ENCODE measurements at regions not wholly inside any gene's neighbourhood (a gene's known extent, or its start where the extent isn't known, plus 50 kb on each side); places are given as distances from the start of the nearest gene placed in this dataset.

DNA sequence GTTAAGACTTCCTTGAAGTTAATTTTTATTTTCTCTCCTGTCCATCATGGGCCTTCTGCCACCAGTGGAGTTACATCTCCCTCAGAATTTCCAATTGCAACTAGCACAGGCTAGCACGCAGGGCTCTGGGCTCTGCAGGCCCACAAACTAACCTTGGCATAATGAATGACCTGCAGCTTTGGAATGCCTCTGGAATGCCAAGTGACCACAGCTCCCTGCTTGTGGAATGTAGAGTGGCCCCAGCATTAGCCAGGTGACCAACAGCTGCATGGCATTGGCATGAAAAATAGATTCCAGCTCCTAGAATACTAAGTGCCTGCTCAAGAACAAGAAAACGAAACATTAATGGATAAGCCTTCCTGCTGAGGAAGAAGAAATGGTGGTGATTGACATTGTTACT, 726.1 kb downstream of the BRINP1 start:
- no peak overlapping the region for H3K4me3 ChIP-seq (ENCODE audit: control insufficient read depth in 2 of 3, extremely low read depth in 1 of 3, insufficient read depth in 2 of 3, low read depth in 1 of 3, low read length in 3 of 3)

DNA sequence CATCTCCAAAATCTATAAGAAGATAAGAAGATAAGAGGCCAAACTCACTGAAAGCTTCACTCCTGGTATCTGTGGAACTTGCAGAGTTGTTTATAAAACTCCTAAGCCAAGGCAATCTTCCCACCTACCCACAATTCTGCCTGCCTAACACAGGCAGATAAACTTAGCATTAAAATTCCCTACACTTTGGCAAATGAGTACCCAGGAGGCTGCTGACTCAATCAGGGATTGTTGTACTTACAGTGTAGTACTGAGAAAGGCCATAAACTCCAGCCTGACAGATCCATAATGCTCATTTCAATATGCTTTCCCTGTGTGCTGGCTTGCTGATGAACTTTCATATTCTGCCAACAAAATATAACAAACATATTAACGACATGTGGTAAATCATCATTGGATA, 725.2 kb downstream of the BRINP1 start:
- DNase-seq (ENCODE audit: low read depth, low spot score) (no peak), FAIRE-seq (no peak)
- no peaks in the 10 kb centered on the region for H3K9me1 ChIP-seq (ENCODE audit: control insufficient read depth, extremely low read depth, insufficient read depth, low read length)
- TF ChIP-seq, protein P1, sequence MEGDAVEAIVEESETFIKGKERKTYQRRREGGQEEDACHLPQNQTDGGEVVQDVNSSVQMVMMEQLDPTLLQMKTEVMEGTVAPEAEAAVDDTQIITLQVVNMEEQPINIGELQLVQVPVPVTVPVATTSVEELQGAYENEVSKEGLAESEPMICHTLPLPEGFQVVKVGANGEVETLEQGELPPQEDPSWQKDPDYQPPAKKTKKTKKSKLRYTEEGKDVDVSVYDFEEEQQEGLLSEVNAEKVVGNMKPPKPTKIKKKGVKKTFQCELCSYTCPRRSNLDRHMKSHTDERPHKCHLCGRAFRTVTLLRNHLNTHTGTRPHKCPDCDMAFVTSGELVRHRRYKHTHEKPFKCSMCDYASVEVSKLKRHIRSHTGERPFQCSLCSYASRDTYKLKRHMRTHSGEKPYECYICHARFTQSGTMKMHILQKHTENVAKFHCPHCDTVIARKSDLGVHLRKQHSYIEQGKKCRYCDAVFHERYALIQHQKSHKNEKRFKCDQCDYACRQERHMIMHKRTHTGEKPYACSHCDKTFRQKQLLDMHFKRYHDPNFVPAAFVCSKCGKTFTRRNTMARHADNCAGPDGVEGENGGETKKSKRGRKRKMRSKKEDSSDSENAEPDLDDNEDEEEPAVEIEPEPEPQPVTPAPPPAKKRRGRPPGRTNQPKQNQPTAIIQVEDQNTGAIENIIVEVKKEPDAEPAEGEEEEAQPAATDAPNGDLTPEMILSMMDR (optimal IDR thresholded peaks at IDR 0.05 in 1 of 3, IDR thresholded peaks at IDR 0.05 in 1 of 3, conservative IDR thresholded peaks at IDR 0.05 in 1 of 3; ENCODE audit: extremely low read depth in 1 of 3, insufficient read depth in 2 of 3, low read length in 3 of 3), result no peak
- no peak for TF ChIP-seq EZH2 (IDR thresholded peaks at IDR 0.05; ENCODE audit: low read length)
- dilution Hi-C loops (cut with MboI; ENCODE audit: extremely low pct_ligation_motif_present, low sequenced_read_pairs), result no loop called here
- peaks cover 4% of the 10 kb centered on the region for H3K9me3 ChIP-seq (ENCODE audit: control insufficient read depth, low read depth, low read length)
- H3K9ac ChIP-seq (ENCODE audit: control insufficient read depth, extremely low read depth, insufficient read depth, low read length), result no peak overlapping the region
- no peaks in the 10 kb centered on the region for H3K4me1 ChIP-seq (ENCODE audit: control insufficient read depth, extremely low read depth, insufficient read depth, low read length)
- H3K4me3 ChIP-seq (ENCODE audit: control insufficient read depth in 2 of 3, extremely low read depth in 1 of 3, insufficient read depth in 2 of 3, low read depth in 1 of 3, low read length in 3 of 3), result no peak overlapping the region
- H3K4me2 ChIP-seq (ENCODE audit: control insufficient read depth, extremely low read depth, insufficient read depth, low read depth, low read length), result no peak overlapping the region
- no peaks in the 10 kb centered on the region for H3K36me3 ChIP-seq (ENCODE audit: control insufficient read depth in 2 of 2, extremely low read depth in 1 of 2, insufficient read depth in 2 of 2, low read length in 2 of 2)
- no peak overlapping the region for H3K27ac ChIP-seq (ENCODE audit: control insufficient read depth, insufficient read depth, low read length)
- H2AFZ ChIP-seq (ENCODE audit: control insufficient read depth, low read length), result no peak overlapping the region
- H3K27me3 ChIP-seq (ENCODE audit: control insufficient read depth, extremely low read depth, insufficient read depth, low read length), result no peaks in the 10 kb centered on the region
- H3K79me2 ChIP-seq (ENCODE audit: control insufficient read depth, insufficient read depth, low read length), result no peaks in the 10 kb centered on the region
- no peaks in the 10 kb centered on the region for H4K20me1 ChIP-seq (ENCODE audit: control insufficient read depth, extremely low read depth, insufficient read depth, low read length)

More for the DNA sequence above, 726.1 kb downstream of the BRINP1 start:
- peaks cover 4% of the 10 kb centered on the region for H3K9me3 ChIP-seq (ENCODE audit: control insufficient read depth, low read depth, low read length)
- no peak overlapping the region for H3K27ac ChIP-seq (ENCODE audit: control insufficient read depth, insufficient read depth, low read length)
- H3K36me3 ChIP-seq (ENCODE audit: control insufficient read depth in 2 of 2, extremely low read depth in 1 of 2, insufficient read depth in 2 of 2, low read length in 2 of 2), result no peaks in the 10 kb centered on the region
- no peaks in the 10 kb centered on the region for H3K9me1 ChIP-seq (ENCODE audit: control insufficient read depth, extremely low read depth, insufficient read depth, low read length)
- H3K9ac ChIP-seq (ENCODE audit: control insufficient read depth, extremely low read depth, insufficient read depth, low read length), result no peak overlapping the region
- no peak overlapping the region for H2AFZ ChIP-seq (ENCODE audit: control insufficient read depth, low read length)
- FAIRE-seq (peak; percentile 67), DNase-seq (ENCODE audit: low read depth, low spot score) (peak; percentile 32)
- no peaks in the 10 kb centered on the region for H4K20me1 ChIP-seq (ENCODE audit: control insufficient read depth, extremely low read depth, insufficient read depth, low read length)
- TF ChIP-seq EZH2 (IDR thresholded peaks at IDR 0.05; ENCODE audit: low read length), result no peak
- TF ChIP-seq, protein P1 (optimal IDR thresholded peaks at IDR 0.05 in 1 of 3, IDR thresholded peaks at IDR 0.05 in 1 of 3, conservative IDR thresholded peaks at IDR 0.05 in 1 of 3; ENCODE audit: extremely low read depth in 1 of 3, insufficient read depth in 2 of 3, low read length in 3 of 3), result no peak
- H3K79me2 ChIP-seq (ENCODE audit: control insufficient read depth, insufficient read depth, low read length), result no peaks in the 10 kb centered on the region
- no peaks in the 10 kb centered on the region for H3K4me1 ChIP-seq (ENCODE audit: control insufficient read depth, extremely low read depth, insufficient read depth, low read length)
- H3K27me3 ChIP-seq (ENCODE audit: control insufficient read depth, extremely low read depth, insufficient read depth, low read length), result no peaks in the 10 kb centered on the region
- dilution Hi-C loops (cut with MboI; ENCODE audit: extremely low pct_ligation_motif_present, low sequenced_read_pairs), result no loop called here
- H3K4me2 ChIP-seq (ENCODE audit: control insufficient read depth, extremely low read depth, insufficient read depth, low read depth, low read length), result peak overlapping the region; percentile 3
